ENCODE measurements at regions not wholly inside any gene's neighbourhood (a gene's known extent, or its start where the extent isn't known, plus 50 kb on each side); places are given as distances from the start of the nearest gene placed in this dataset.
A peak's percentile ranks its signal among the peaks of the same experiment; 100 is the strongest.
"Not testable (repeated sequence)": the region's sequence is repeated elsewhere in the genome, so short reads cannot be mapped to it uniquely, and the experiment has no call there.

DNA sequence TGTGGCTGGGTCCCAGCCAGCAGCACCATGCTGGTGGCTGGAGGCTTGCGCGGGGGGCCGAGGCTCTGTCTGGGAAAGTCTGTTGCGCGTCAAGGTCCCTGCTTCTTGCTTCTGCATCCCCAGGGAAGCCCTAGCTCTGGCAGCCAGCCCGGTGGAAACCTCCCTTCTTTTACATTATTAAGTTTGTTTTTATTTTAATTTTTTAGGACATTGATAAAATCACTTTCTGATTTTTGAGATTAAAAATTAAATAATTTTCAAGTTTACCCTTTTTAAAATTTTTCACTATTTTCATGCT lies 81.6 kb downstream of the TRIM51G start:
- DNase-seq (ENCODE audit: extremely low spot score in 2 of 2); H3K27me3 ChIP-seq; intact Hi-C loops (cut with DNase I): not testable (repeated sequence)

DNA sequence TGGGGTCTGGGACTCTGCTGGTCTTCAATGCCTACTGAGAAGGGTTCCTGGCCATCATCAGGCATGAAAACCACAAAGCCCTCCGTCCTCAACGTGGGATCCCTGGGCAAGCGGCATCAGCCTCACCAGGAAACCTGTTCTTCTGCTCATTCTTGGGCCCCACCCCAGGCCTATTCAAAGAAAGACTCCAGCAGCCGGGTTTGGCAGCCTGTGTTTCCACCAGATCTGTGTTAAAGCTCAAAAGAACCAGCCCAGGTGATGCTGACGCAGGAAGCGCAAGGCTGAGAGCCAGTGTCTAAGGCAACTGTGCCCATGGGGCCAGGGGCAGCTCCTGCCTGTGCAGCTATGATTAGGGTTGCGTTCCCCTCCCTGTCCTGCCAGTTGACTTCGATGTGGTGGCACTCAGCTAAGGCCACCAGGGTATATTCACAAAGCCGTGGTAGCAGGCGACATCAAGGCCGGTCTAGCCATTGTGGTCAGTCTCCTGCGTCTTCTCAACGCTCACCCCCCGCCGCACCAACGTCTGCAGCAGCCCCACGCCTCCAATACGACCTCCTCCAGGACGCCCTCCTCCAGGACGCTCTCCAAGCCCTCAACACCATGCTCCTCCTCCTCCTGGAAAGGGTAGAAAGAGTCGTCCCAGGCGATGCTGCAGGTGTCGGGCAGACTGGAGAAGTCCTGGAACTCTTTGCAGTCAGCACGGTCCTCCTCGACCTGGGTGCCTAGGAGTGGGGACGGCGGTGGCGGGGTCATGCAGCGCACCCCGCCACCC lies 82.1 kb downstream of the TRIM51G start:
- H3K27ac ChIP-seq; H3K4me1 ChIP-seq; H3K4me3 ChIP-seq; H3K36me3 ChIP-seq; H3K27me3 ChIP-seq; H3K9me3 ChIP-seq; intact Hi-C loops (cut with DNase I): not testable (repeated sequence)
- DNase-seq (ENCODE audit: extremely low spot score in 2 of 2), result peak in 1 of 2 donors; percentile 71

More for the DNA sequence above, 81.6 kb downstream of the TRIM51G start:
- H3K4me3 ChIP-seq, H3K36me3 ChIP-seq, H3K9me3 ChIP-seq, H3K27ac ChIP-seq, H3K4me1 ChIP-seq: not testable (repeated sequence)

DNA sequence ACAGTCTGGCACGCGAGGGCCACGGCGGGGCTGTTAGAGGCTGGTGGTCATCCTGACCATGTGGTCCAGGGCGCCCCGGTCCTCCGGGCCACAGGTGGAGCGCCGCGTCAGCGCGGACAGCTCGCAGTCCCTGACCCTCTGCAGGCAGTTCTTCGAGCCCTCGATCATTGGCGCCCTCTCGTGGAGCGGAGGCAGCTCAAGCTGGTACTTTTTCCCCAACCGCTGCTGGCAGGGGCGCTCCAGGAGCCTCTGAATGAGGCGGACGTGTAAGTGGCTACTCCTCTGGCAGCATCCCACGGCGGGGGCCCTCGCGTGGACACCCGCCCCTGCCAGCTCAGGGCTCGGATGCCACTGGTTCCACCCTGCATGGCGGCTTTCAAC lies 82.9 kb downstream of the TRIM51G start:
- H3K4me3 ChIP-seq; H3K36me3 ChIP-seq; intact Hi-C loops (cut with DNase I); H3K27me3 ChIP-seq; H3K4me1 ChIP-seq; H3K27ac ChIP-seq; H3K9me3 ChIP-seq: not testable (repeated sequence)
- peak in 1 of 2 donors; percentile 52 for DNase-seq (ENCODE audit: extremely low spot score in 2 of 2)

DNA sequence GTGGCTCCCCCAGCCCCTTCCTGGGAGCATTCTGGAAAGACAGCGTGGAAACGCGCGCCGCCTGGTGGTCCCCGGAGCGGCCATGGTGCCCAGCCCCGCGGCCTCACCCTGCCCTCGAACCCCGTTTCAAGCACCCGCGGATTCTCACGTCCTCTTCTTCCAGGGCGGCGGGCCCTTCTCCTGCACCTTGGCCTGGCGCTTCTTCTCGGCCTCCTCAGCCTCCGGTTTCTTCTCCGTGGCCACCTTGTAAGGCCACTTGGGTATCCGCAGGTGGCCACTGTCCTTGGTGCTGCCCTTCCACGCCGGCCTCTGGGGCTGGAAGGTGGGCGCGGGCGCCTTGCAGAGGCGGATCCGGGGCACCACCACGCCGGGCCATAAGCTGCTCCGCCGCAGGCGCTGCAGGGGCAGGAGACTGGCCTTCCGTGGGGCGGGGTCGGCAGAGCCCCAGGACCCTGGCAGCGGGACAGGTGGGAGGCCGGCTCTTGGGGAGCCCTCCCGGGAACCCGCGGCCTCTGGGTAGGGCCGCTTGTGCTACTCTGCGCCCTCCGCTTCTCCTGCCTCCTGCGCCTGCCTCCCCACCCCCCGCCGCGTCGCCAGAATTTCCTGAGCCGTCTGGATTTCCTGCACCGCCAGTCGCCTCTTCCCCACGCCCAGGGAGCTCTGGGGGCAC lies 83.4 kb downstream of the TRIM51G start:
- no peak overlapping the region for H3K27ac ChIP-seq
- DNase-seq (ENCODE audit: extremely low spot score in 2 of 2), result peak in 1 of 2 donors; percentile 67
- H3K36me3 ChIP-seq, result no peaks in the 10 kb centered on the region
- no peaks in the 10 kb centered on the region for H3K4me1 ChIP-seq
- TF ChIP-seq POLR2AphosphoS5 (IDR thresholded peaks at IDR 0.05; ENCODE audit: insufficient read depth in 1 of 2, low read depth in 1 of 2), result no peak
- TF ChIP-seq, protein P1, sequence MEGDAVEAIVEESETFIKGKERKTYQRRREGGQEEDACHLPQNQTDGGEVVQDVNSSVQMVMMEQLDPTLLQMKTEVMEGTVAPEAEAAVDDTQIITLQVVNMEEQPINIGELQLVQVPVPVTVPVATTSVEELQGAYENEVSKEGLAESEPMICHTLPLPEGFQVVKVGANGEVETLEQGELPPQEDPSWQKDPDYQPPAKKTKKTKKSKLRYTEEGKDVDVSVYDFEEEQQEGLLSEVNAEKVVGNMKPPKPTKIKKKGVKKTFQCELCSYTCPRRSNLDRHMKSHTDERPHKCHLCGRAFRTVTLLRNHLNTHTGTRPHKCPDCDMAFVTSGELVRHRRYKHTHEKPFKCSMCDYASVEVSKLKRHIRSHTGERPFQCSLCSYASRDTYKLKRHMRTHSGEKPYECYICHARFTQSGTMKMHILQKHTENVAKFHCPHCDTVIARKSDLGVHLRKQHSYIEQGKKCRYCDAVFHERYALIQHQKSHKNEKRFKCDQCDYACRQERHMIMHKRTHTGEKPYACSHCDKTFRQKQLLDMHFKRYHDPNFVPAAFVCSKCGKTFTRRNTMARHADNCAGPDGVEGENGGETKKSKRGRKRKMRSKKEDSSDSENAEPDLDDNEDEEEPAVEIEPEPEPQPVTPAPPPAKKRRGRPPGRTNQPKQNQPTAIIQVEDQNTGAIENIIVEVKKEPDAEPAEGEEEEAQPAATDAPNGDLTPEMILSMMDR (IDR thresholded peaks at IDR 0.05), result no peak
- TF ChIP-seq POLR2A (IDR thresholded peaks at IDR 0.05), result no peak
- H3K4me3 ChIP-seq, result no peak overlapping the region
- intact Hi-C loops (cut with DNase I), result no loop called here
- H3K27me3 ChIP-seq, result no peaks in the 10 kb centered on the region
- H3K9me3 ChIP-seq, result no peaks in the 10 kb centered on the region

DNA sequence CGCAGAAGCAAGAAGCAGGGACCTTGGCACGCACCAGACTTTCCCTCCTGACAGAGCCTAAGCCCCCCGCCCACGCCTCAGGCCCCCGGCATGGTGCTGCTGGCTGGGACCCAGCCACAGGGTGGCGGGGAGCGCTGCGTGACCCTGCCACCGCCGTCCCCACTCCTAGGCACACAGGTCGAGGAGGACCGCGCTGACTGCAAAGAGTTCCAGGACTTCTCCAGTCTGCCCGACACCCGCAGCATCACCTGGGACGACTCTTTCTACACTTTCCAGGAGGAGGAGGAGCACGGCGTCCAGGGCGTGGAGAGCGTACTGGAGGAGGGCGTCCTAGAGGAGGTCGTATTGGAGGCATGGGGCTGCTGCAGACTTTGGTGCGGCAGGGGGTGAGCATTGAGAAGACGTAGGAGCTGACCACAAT lies 103.7 kb downstream of the TRIM51G start:
- intact Hi-C loops (cut with DNase I), result no loop called here
- Histone ChIP-seq H3K36me3 (no peaks in the 10 kb centered on the region), H3K9me3 (no peaks in the 10 kb centered on the region), H3K27me3 (no peaks in the 10 kb centered on the region), H3K4me3 (no peak overlapping the region), H3K4me1 (no peaks in the 10 kb centered on the region), H3K27ac (no peak overlapping the region)
- TF ChIP-seq POLR2A (IDR thresholded peaks at IDR 0.05), result no peak
- no peak for TF ChIP-seq POLR2AphosphoS5 (IDR thresholded peaks at IDR 0.05; ENCODE audit: insufficient read depth in 1 of 2, low read depth in 1 of 2)
- TF ChIP-seq, protein P1 (IDR thresholded peaks at IDR 0.05), result no peak
- no peak for DNase-seq (ENCODE audit: extremely low spot score in 2 of 2)

DNA sequence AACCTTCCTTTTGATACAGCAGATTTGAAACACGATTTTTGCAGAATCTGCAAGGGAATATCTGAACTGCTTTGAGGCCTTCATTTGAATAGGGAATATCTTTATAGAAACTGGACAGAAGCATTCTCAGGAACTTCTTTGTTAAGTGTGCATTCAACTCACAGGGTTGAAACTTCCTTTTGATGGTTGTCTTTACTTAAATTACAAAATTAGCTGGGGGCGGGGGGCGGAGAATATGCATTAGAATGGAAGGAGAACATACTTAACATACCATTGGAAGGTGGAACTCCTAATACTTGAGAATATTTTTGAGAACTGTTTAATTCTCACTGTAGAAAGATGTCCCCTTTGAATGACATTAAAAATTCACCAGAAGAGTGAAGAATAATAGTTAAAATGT lies 104.4 kb downstream of the TRIM51G start:
- Histone ChIP-seq H3K4me1 (no peaks in the 10 kb centered on the region), H3K36me3 (no peaks in the 10 kb centered on the region), H3K9me3 (no peaks in the 10 kb centered on the region), H3K4me3 (no peak overlapping the region), H3K27ac (no peak overlapping the region), H3K27me3 (no peaks in the 10 kb centered on the region)
- DNase-seq (ENCODE audit: extremely low spot score in 2 of 2), result no peak
- TF ChIP-seq POLR2A (IDR thresholded peaks at IDR 0.05) (no peak), POLR2AphosphoS5 (IDR thresholded peaks at IDR 0.05; ENCODE audit: insufficient read depth in 1 of 2, low read depth in 1 of 2) (no peak)
- TF ChIP-seq, protein P1 (IDR thresholded peaks at IDR 0.05), result no peak
- intact Hi-C loops (cut with DNase I), result no loop called here

Data from vagina (tissue), 2 donors.